B cell (primary cell): ENCODE measurements at regions not wholly inside any gene's neighbourhood (a gene's known extent, or its start where the extent isn't known, plus 50 kb on each side); places are given as distances from the start of the nearest gene placed in this dataset.

Experiments used
- ATAC-seq: fragments of 200-7000 bp; cut with Tn5 transposase; one replicate; pipeline ENCODE4 v1.10.0; 2021; ENCODE audit warnings: low read depth, mild to moderate bottlenecking, moderate number of reproducible peaks, moderate library complexity
- CTCF ChIA-PET: fragments of 350-600 bp; sonication (Branson Sonifier 250); formaldehyde crosslinking; loops from one replicate; lab custom pipeline; 2021; ENCODE audit warnings: antibody characterized with exemption, inconsistent platforms; lab: Charles Lee
- POLR2A ChIA-PET: fragments of 350-600 bp; sonication (Branson Sonifier 250); formaldehyde crosslinking; loops from one replicate; lab custom pipeline; 2021; ENCODE audit warnings: antibody characterized with exemption; lab: Charles Lee
- DNase-seq: peaks from one replicate; pipeline ENCODE4 v3.0.0; 2013
- H2AFZ ChIP-seq: 2 replicates; pipeline ENCODE4 v1.6.1; 2012; ENCODE audit warnings: mild to moderate bottlenecking, low read depth, low read length; ENCODE audit not compliant: insufficient read depth, poor library complexity, severe bottlenecking
- H3K27ac ChIP-seq, 2 donors: 1 replicate in 1 of 2; 2 replicates in 1 of 2; pipeline ENCODE4 v1.5.1; 2012 to 2013; ENCODE audit warnings: low read length in 2 of 2, mild to moderate bottlenecking in 2 of 2, moderate library complexity in 1 of 2
- H3K27me3 ChIP-seq, 4 experiments: fragments of 200-600 bp in 1 of 4; sonication (generic) in 1 of 4; replicated peaks in 1 of 4; 1 replicate in 2 of 4; 2 replicates in 2 of 4; pipeline versions ENCODE4 v1.6.1 to v1.7.0; 2013 to 2016; ENCODE audit warnings: low read length in 3 of 4, mild to moderate bottlenecking in 2 of 4, mixed read lengths in 1 of 4, moderate library complexity in 1 of 4; ENCODE audit not compliant: insufficient read depth in 4 of 4, control insufficient read depth in 3 of 4; ENCODE audit errors: control extremely low read depth in 1 of 4
- H3K36me3 ChIP-seq, 2 experiments: replicated peaks in 1 of 2; 1 replicate in 1 of 2; 2 replicates in 1 of 2; pipeline versions ENCODE4 v1.6.1 to v1.7.1; 2013; ENCODE audit warnings: low read length in 1 of 2; ENCODE audit not compliant: insufficient read depth in 2 of 2, control insufficient read depth in 1 of 2; ENCODE audit errors: control extremely low read depth in 1 of 2, extremely low read depth in 1 of 2
- H3K4me1 ChIP-seq, 2 donors: fragments of 200-600 bp in 1 of 2; sonication (generic) in 1 of 2; 1 replicate in 1 of 2; 2 replicates in 1 of 2; pipeline versions ENCODE4 v1.5.1 to v1.6.1; 2013 to 2017; ENCODE audit warnings: low read length in 2 of 2; ENCODE audit not compliant: control insufficient read depth in 2 of 2, insufficient read depth in 2 of 2
- H3K4me2 ChIP-seq: replicated peaks from 2 replicates; pipeline ENCODE3; 2012; ENCODE audit warnings: mild to moderate bottlenecking, low read depth, low read length; ENCODE audit not compliant: poor library complexity, severe bottlenecking
- H3K4me3 ChIP-seq, 5 experiments: fragments of 200-600 bp in 1 of 5; sonication (generic) in 1 of 5; 1 replicate in 3 of 5; 2 replicates in 2 of 5; pipeline versions ENCODE4 v1.5.1 to v1.7.0; 2011 to 2016; ENCODE audit warnings: low read length in 4 of 5, mild to moderate bottlenecking in 4 of 5, low read depth in 2 of 5, control low read depth in 1 of 5, moderate library complexity in 1 of 5; ENCODE audit not compliant: insufficient read depth in 1 of 5; ENCODE audit errors: control extremely low read depth in 1 of 5, extremely low read depth in 1 of 5
- H3K79me2 ChIP-seq: fragments of 200-600 bp; sonication (generic); one replicate; pipeline ENCODE4 v1.6.0; 2016; ENCODE audit warnings: low read length; ENCODE audit not compliant: control insufficient read depth, insufficient read depth
- H3K9ac ChIP-seq: fragments of 200-600 bp; sonication (generic); 2 replicates; pipeline ENCODE4 v1.6.1; 2017; ENCODE audit warnings: mild to moderate bottlenecking, low read length, moderate library complexity
- H3K9me3 ChIP-seq, 3 donors: one replicate each; pipeline versions ENCODE4 v1.6.1 to v1.7.1; 2013; ENCODE audit warnings: low read length in 2 of 3; ENCODE audit not compliant: control insufficient read depth in 2 of 3, insufficient read depth in 1 of 3; ENCODE audit errors: control extremely low read depth in 1 of 3
- H4K20me1 ChIP-seq: 2 replicates; pipeline ENCODE4 v1.6.0; 2012; ENCODE audit warnings: mild to moderate bottlenecking, low read length; ENCODE audit not compliant: insufficient read depth, control insufficient read depth, poor library complexity, severe bottlenecking
- H3K27ac Mint-ChIP-seq: one replicate; pipeline ENCODE4 v1.8.0; 2021; ENCODE audit warnings: mixed read lengths
- H3K27me3 Mint-ChIP-seq: one replicate; pipeline ENCODE4 v1.8.0; 2021; ENCODE audit warnings: mixed read lengths
- H3K4me1 Mint-ChIP-seq: one replicate; pipeline ENCODE4 v1.8.0; 2021; ENCODE audit warnings: mixed read lengths
- H3K4me3 Mint-ChIP-seq: one replicate; pipeline ENCODE4 v1.8.0; 2021; ENCODE audit warnings: mixed read lengths
- H3K9me3 Mint-ChIP-seq: one replicate; pipeline ENCODE4 v1.8.0; 2022; ENCODE audit warnings: mixed read lengths; ENCODE audit not compliant: insufficient read depth
- EZH2 ChIP-seq: IDR thresholded peaks from 2 replicates; pipeline ENCODE4 v1.6.1; 2012; ENCODE audit warnings: borderline replicate concordance, low read depth, mild to moderate bottlenecking, moderate library complexity, low read length; ENCODE audit not compliant: insufficient read depth, poor library complexity, severe bottlenecking
- WGBS: methylation state at CpG from one replicate; pipeline ENCODE4 v1.1.5; 2013; ENCODE audit warnings: missing lambda C conversion rate; ENCODE audit not compliant: insufficient coverage; 5-methylcytosine and 5-hydroxymethylcytosine counted together
- intact Hi-C: fragments of 100-400 bp; cut with micrococcal nuclease; formaldehyde crosslinking; loops from one replicate; pipeline ENCODE4 v1.10.0; 2022
- TF ChIP-seq, protein P1 (sequence below): fragments of 200-600 bp; IDR thresholded peaks from one replicate; pipeline ENCODE4 v1.8.0; 2022; ENCODE audit warnings: antibody characterized with exemption, mild to moderate bottlenecking

DNA sequence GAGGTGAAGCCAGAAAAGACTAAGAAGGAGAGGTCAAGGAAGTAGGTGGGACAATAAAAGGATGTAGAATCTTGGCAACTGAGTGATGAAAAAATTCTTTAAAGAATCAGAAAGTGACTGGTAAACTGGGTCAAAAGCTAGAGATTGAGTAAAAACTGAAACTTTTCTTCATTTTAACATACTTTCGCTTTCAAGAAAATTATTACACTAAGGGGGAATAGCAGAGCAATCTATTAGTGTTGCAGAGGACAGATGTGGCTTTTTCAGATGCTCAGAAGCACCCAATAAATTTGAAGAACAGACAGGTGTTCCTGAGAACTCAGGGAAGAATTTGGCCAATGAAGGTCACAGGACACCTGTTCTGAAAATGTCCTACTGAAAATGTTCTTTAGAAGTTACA lies 805.4 kb upstream of the ALCAM start:
- H3K4me1 Mint-ChIP-seq, result peaks cover 15% of the 10 kb centered on the region
- no peaks in the 10 kb centered on the region for H3K9me3 ChIP-seq
- peaks cover 6 to 7% of the 10 kb centered on the region in 2 donors for H3K4me1 ChIP-seq
- no peaks in the 10 kb centered on the region for H3K79me2 ChIP-seq
- H3K36me3 ChIP-seq, result no peaks in the 10 kb centered on the region
- no peak for DNase-seq
- no peak overlapping the region for H3K4me2 ChIP-seq
- TF ChIP-seq, protein P1, sequence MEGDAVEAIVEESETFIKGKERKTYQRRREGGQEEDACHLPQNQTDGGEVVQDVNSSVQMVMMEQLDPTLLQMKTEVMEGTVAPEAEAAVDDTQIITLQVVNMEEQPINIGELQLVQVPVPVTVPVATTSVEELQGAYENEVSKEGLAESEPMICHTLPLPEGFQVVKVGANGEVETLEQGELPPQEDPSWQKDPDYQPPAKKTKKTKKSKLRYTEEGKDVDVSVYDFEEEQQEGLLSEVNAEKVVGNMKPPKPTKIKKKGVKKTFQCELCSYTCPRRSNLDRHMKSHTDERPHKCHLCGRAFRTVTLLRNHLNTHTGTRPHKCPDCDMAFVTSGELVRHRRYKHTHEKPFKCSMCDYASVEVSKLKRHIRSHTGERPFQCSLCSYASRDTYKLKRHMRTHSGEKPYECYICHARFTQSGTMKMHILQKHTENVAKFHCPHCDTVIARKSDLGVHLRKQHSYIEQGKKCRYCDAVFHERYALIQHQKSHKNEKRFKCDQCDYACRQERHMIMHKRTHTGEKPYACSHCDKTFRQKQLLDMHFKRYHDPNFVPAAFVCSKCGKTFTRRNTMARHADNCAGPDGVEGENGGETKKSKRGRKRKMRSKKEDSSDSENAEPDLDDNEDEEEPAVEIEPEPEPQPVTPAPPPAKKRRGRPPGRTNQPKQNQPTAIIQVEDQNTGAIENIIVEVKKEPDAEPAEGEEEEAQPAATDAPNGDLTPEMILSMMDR, result no peak
- TF ChIP-seq EZH2, result no peak
- ATAC-seq, result no peak
- H4K20me1 ChIP-seq, result no peaks in the 10 kb centered on the region
- no peak overlapping the region for H3K27ac ChIP-seq
- POLR2A ChIA-PET, result no interaction called here
- H3K9ac ChIP-seq, result no peak overlapping the region
- intact Hi-C loops, result loop anchor here (5.0 kb wide), 1 partner anchor 39 kb away; no protein-coding TSS in a partner anchor
- H3K4me3 ChIP-seq, result no peak overlapping the region
- H3K27me3 Mint-ChIP-seq, result no peaks in the 10 kb centered on the region
- no CpG with 5 or more reads among the region's 1 CpG for whole genome bisulfite sequencing
- no peak overlapping the region for H3K27ac Mint-ChIP-seq
- H3K9me3 Mint-ChIP-seq, result no peaks in the 10 kb centered on the region
- H3K27me3 ChIP-seq, result no peaks in the 10 kb centered on the region
- CTCF ChIA-PET, result no interaction called here
- no peak overlapping the region for H3K4me3 Mint-ChIP-seq
- no peak overlapping the region for H2AFZ ChIP-seq

DNA sequence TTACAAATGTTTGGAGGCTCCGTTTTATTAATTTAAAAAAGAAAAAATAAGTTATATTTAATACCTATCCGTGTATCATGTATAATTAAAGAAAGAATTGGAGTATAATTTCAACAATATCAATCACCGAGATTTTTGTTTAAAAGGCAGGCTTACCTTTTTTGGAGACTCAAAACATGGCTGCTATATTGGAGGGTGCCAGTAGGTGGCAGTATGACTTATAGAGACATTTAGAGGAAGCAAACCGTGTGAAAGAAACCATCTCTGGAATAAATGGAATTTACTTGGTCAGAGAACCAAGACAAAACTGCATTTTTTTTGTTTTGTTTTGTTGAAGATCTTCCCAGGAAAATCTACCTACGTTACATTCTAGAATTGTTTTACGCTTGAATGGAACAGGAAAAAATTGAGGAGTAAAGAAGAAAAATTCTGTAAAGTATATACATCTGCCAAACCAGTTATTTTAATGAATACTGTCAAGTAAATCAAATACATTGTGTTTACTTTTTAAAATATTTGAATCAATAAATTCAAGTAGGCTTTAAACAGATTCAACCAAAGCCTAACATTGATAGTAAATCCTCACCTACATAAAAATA lies 802.6 kb upstream of the ALCAM start:
- no peaks in the 10 kb centered on the region for H3K9me3 Mint-ChIP-seq
- H3K27me3 ChIP-seq, result no peaks in the 10 kb centered on the region
- ATAC-seq (peak; percentile 47), DNase-seq (peak; percentile 56)
- no peaks in the 10 kb centered on the region for H3K36me3 ChIP-seq
- no peaks in the 10 kb centered on the region for H3K79me2 ChIP-seq
- peaks cover 0 to 1% (median 0%) of the 10 kb centered on the region in 3 donors for H3K9me3 ChIP-seq
- no peak overlapping the region for H3K9ac ChIP-seq
- H2AFZ ChIP-seq, result no peak overlapping the region
- TF ChIP-seq, protein P1, result peak; percentile 77
- no peak for TF ChIP-seq EZH2
- ChIA-PET POLR2A (no interaction called here), CTCF (interaction anchor here (0.6 to 1.4 kb wide), 4 partner anchors 9 to 868 kb away, joined by 3 to 5 read pairs (median 4); no protein-coding TSS in a partner anchor)
- no peak overlapping the region for H3K4me3 ChIP-seq
- intact Hi-C loops, result loop anchor here (5.0 kb wide), 1 partner anchor 42 kb away; no protein-coding TSS in a partner anchor
- H3K4me1 Mint-ChIP-seq, result peaks cover 8% of the 10 kb centered on the region
- H3K4me1 ChIP-seq, result no peaks in the 10 kb centered on the region
- WGBS, result no CpG with 5 or more reads among the region's 6 CpGs
- H3K4me3 Mint-ChIP-seq, result no peak overlapping the region
- no peak overlapping the region for H3K4me2 ChIP-seq
- no peak overlapping the region for H3K27ac Mint-ChIP-seq
- H3K27ac ChIP-seq, result no peak overlapping the region
- H3K27me3 Mint-ChIP-seq, result no peaks in the 10 kb centered on the region
- H4K20me1 ChIP-seq, result no peaks in the 10 kb centered on the region
